K562 (cell line): ENCODE measurements at regions not wholly inside any gene's neighbourhood (a gene's known extent, or its start where the extent isn't known, plus 50 kb on each side); places are given as distances from the start of the nearest gene placed in this dataset.

Source experiments
- HDAC3 ChIP-seq: fragments of 450-650 bp; IDR thresholded peaks from 2 replicates; pipeline ENCODE4 v1.6.1; 2018; ENCODE audit warnings: borderline replicate concordance, mild to moderate bottlenecking, moderate library complexity; ENCODE audit not compliant: partially characterized antibody
- RBBP5 ChIP-seq: fragments of 200-600 bp; sonication (generic); IDR thresholded peaks from 2 replicates; pipeline ENCODE4 v1.6.1; 2012; ENCODE audit warnings: borderline replicate concordance, mild to moderate bottlenecking, low read length, control low read depth, inconsistent platforms; ENCODE audit not compliant: insufficient read depth, poor library complexity, severe bottlenecking
- TF ChIP-seq, protein P1 (sequence below): fragments of 250-450 bp; sonication (Bioruptor Pico); IDR thresholded peaks from 2 replicates; pipeline ENCODE4 v1.4.0; 2020; ENCODE audit warnings: mild to moderate bottlenecking, moderate library complexity
- TF ChIP-seq, protein P2 (sequence below): fragments of 450-650 bp; conservative IDR thresholded peaks from 2 replicates; pipeline ENCODE4 v1.6.1; 2016; ENCODE audit warnings: missing genetic modification characterization, low read depth, mild to moderate bottlenecking, missing compliant biosample characterization, moderate library complexity
- TF ChIP-seq, protein P3 (sequence below): IDR thresholded peaks from 2 replicates; pipeline ENCODE4 v1.6.1; 2011; ENCODE audit warnings: borderline replicate concordance, low read depth, mild to moderate bottlenecking, moderate library complexity, low read length; ENCODE audit not compliant: insufficient read depth, poor library complexity, severe bottlenecking

DNA sequence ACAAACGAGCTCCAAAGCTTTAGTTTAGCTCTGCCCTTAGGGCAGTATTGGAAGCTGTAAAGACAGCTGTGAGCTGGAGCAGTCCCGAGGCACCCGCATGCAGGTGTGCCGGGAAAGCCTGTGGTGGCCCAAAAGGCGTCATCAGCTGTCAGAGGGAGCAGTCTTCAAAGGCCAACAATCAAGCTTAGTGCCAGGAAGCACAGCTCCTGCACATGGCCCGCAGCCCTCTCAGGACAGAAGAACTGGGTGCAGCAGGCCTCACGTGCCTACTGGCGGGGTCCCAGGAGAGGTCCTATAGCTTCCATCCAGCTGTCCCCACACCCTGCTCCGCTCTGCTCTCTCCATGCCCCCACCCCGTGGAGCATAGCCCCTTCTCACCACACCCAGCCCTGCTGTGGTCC, 92.2 kb upstream of the TRIM2 start (continued):
- TF ChIP-seq, protein P1, sequence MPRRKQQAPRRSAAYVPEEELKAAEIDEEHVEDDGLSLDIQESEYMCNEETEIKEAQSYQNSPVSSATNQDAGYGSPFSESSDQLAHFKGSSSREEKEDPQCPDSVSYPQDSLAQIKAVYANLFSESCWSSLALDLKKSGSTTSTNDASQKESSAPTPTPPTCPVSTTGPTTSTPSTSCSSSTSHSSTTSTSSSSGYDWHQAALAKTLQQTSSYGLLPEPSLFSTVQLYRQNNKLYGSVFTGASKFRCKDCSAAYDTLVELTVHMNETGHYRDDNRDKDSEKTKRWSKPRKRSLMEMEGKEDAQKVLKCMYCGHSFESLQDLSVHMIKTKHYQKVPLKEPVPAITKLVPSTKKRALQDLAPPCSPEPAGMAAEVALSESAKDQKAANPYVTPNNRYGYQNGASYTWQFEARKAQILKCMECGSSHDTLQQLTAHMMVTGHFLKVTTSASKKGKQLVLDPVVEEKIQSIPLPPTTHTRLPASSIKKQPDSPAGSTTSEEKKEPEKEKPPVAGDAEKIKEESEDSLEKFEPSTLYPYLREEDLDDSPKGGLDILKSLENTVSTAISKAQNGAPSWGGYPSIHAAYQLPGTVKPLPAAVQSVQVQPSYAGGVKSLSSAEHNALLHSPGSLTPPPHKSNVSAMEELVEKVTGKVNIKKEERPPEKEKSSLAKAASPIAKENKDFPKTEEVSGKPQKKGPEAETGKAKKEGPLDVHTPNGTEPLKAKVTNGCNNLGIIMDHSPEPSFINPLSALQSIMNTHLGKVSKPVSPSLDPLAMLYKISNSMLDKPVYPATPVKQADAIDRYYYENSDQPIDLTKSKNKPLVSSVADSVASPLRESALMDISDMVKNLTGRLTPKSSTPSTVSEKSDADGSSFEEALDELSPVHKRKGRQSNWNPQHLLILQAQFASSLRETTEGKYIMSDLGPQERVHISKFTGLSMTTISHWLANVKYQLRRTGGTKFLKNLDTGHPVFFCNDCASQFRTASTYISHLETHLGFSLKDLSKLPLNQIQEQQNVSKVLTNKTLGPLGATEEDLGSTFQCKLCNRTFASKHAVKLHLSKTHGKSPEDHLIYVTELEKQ: no peak
- TF ChIP-seq RBBP5 (no peak), HDAC3 (no peak)
- TF ChIP-seq, protein P2, sequence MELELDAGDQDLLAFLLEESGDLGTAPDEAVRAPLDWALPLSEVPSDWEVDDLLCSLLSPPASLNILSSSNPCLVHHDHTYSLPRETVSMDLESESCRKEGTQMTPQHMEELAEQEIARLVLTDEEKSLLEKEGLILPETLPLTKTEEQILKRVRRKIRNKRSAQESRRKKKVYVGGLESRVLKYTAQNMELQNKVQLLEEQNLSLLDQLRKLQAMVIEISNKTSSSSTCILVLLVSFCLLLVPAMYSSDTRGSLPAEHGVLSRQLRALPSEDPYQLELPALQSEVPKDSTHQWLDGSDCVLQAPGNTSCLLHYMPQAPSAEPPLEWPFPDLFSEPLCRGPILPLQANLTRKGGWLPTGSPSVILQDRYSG (tag): no peak
- TF ChIP-seq, protein P3, sequence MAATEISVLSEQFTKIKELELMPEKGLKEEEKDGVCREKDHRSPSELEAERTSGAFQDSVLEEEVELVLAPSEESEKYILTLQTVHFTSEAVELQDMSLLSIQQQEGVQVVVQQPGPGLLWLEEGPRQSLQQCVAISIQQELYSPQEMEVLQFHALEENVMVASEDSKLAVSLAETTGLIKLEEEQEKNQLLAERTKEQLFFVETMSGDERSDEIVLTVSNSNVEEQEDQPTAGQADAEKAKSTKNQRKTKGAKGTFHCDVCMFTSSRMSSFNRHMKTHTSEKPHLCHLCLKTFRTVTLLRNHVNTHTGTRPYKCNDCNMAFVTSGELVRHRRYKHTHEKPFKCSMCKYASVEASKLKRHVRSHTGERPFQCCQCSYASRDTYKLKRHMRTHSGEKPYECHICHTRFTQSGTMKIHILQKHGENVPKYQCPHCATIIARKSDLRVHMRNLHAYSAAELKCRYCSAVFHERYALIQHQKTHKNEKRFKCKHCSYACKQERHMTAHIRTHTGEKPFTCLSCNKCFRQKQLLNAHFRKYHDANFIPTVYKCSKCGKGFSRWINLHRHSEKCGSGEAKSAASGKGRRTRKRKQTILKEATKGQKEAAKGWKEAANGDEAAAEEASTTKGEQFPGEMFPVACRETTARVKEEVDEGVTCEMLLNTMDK: no peak
